Choroid plexus epithelial cell (primary cell): ENCODE measurements at regions not wholly inside any gene's neighbourhood (a gene's known extent, or its start where the extent isn't known, plus 50 kb on each side); places are given as distances from the start of the nearest gene placed in this dataset.

Experiments
- DNase-seq: peaks from one replicate; pipeline ENCODE4 v3.0.0-alpha.2; 2010; ENCODE audit warnings: low read depth
- H3K4me3 ChIP-seq: 2 replicates; pipeline ENCODE4 v1.5.1; 2011; ENCODE audit warnings: low read depth, mild to moderate bottlenecking, control low read depth, low read length, moderate library complexity
- TF ChIP-seq, protein P1 (sequence below): conservative IDR thresholded peaks from 2 replicates; pipeline ENCODE4 v1.5.1; 2011; ENCODE audit warnings: low read depth, mild to moderate bottlenecking, control low read depth, inconsistent platforms, low read length, moderate library complexity

DNA sequence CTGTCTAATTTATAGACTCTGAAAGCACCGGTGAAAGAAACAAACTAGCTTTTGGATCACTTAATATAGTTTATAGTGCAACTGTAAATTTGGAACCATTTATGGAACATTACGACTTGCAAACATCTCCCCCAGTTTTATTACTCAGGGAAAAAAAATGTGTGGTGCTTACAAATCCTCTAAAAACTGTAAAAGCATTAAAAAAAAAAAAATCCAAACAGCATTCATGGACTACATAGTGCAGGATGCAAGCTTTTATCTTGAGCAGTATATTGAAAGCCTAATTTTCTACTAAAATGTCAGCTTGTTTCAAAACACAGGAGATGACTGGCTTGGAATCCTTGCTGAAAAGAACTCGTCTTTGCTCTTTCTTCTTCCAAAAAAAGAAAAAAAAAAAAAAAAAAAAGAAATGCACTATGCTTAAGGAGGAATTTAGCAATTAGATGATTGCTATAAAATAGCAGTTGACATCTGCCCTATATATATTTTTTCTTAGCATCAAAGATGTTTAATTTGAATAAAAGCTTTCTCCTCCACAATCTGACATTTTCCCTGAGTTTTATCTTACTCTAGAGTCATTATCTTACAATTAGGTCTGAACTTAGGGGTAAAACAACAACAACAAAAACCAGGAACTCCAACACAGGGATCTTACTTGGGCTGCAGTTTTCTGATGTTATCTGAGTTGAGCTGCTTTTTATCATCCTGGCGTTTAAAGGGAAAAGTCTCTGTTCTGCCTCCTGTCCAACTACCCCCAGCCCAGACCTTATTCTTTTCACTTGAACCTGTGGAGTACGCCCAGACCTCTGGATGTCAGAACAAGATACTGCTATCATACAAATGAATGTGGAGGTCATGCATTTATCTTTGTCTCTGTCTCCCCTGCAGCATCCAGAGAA lies 62.6 kb upstream of the PDZRN3 start:
- H3K4me3 ChIP-seq: no peak overlapping the region
- TF ChIP-seq, protein P1, sequence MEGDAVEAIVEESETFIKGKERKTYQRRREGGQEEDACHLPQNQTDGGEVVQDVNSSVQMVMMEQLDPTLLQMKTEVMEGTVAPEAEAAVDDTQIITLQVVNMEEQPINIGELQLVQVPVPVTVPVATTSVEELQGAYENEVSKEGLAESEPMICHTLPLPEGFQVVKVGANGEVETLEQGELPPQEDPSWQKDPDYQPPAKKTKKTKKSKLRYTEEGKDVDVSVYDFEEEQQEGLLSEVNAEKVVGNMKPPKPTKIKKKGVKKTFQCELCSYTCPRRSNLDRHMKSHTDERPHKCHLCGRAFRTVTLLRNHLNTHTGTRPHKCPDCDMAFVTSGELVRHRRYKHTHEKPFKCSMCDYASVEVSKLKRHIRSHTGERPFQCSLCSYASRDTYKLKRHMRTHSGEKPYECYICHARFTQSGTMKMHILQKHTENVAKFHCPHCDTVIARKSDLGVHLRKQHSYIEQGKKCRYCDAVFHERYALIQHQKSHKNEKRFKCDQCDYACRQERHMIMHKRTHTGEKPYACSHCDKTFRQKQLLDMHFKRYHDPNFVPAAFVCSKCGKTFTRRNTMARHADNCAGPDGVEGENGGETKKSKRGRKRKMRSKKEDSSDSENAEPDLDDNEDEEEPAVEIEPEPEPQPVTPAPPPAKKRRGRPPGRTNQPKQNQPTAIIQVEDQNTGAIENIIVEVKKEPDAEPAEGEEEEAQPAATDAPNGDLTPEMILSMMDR: no peak
- no peak for DNase-seq

DNA sequence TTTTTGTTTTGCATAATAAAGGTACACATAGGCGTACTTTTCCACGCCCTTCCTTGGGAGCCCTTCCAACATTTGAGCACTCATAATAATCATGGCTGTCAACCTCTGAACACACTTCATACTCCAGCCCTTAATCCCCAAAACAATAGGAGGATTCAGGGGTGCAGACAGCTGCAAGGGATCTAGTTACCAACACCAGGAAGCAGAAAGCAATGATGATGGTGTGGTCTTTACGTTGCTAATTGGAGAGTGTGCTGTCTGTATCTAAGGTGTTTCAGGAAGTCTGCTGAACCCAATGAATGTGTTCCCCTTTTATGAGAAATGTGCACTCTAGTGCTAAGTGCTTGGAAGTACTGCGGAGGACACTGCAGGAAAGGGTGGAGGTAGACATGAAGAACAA lies 60.3 kb upstream of the PDZRN3 start:
- no peak overlapping the region for H3K4me3 ChIP-seq
- TF ChIP-seq, protein P1: no peak
- no peak for DNase-seq

DNA sequence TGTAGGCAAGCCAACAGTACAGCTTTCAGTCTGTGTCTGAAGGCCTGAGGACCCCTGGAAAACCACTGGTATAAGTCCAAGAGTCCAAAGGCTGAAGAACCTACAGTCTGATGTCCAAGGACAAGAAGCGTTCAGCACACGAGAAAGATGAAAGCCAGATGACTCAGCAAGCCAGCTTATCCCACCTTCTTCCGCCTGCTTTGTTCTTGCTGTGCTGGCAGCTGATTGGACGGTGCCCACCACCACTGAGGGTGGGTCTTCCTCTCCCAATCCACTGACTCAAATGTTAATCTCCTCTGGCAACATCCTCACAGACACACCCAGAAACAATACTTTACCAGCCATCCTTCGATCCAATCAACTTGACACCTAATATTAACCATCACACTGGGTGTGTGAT lies 59.0 kb upstream of the PDZRN3 start:
- TF ChIP-seq, protein P1: no peak
- H3K4me3 ChIP-seq: no peak overlapping the region
- DNase-seq: no peak

DNA sequence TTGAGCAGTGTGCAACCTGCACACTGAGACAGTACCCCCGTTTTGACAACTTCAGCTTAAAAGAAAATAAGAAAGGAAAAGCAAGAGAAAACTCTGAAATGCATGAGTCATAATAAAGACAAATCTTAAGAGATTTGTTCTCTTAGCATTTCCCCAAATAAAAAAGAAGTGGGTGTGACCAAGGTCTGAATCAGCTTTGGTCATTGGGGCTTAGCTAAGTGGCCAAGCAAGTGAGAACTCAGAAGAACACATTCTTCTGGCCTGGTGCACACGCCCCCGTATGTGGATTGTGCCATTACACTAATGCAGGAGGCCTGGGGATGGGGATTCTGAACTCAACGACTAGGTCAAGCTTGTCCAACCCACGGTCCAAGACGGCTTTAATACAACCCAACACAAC lies 56.9 kb upstream of the PDZRN3 start:
- TF ChIP-seq, protein P1: no peak
- peak; percentile 30 for DNase-seq
- no peak overlapping the region for H3K4me3 ChIP-seq

DNA sequence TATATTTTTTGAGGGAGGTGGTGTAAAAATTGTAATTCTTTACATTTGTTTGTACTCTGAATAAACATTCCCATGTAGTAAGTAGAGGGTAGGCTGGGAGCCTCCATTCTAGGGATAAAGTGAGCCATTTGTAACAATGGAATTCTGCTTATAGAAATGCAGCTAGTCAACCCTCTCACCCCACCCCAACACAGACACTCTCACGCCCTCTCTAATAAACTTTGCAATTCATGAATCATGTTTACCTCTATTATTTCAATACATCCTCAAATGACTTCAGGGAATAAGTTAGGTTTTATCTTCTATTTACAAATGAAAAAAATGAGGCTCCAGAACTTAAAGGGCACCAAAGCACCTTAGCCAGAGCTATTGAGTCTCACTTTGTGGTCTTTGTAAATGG lies 56.5 kb upstream of the PDZRN3 start:
- no peak for DNase-seq
- TF ChIP-seq, protein P1: no peak
- no peak overlapping the region for H3K4me3 ChIP-seq

DNA sequence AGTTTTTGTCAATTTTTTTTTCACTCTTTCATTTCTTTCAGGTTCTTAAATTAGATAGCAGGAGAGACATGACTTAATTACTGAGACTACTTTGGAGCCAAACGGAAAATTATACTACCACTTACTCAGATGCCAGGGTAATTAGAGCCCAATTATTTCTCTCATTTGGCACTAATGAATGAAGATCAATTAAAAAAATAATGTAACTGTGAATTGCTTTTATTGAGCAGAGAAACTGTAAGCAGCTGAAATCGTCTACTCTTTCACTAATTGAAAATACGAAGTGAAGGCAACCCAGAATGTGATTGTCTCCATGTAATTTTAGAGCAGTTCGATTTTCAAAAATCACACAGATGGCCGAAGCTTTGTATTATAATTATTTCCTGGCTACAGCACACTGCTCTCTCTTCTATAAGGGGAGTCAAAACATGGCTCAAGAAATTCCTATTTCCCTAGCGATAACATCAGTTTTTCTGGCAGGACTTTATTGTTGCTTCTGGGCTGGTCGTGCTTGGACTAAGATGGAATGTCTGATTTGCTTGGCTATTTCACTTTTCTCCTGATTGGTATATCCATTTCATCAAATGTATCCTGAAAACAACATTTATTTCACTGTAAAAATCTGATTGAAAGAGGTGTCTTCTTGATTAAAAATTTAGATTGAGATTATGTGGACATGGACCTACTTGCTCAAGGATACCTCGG lies 55.8 kb upstream of the PDZRN3 start:
- H3K4me3 ChIP-seq: no peak overlapping the region
- DNase-seq: peak; percentile 17
- TF ChIP-seq, protein P1: no peak
